DMS53 treated with DMSO at 0.1 percent for 48 hours (cell line): ENCODE measurements at regions not wholly inside any gene's neighbourhood (a gene's known extent, or its start where the extent isn't known, plus 50 kb on each side); places are given as distances from the start of the nearest gene placed in this dataset.

Experiments used
- DNase-seq: peaks from one replicate; lab custom pipeline; 2025; ENCODE audit not compliant: unreplicated experiment; lab: John Stamatoyannopoulos, UW

GRCh38 chr6:163663575-163663974, 249.1 kb downstream of the QKI start:
- DNase-seq, result no peak

GRCh38 chr6:163662604-163663225, 248.2 kb downstream of the QKI start:
- DNase-seq, result no peak

DNA sequence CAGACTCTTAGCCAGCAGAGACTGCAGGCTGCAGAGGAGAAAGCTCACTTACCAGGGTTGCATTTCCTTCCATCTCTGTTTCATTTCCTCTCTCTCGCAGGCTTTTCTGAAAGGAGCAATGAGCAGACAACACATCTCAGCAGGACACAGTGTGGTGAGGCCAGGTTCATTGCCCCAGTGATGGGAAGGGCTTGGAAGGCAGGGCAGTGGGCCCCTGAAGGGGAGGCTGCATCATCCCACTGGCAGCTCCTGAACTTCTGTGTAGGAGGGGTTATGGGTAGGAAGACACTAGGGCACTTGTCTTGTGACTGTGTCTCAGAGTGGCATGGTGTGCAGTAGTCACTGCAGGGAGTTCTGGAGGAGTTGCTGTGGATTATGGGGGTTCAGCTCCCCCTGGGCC, 246.8 kb downstream of the QKI start:
- no peak for DNase-seq

- no peak for DNase-seq
Observed at GRCh38 chr6:163659803-163660202, 245.3 kb downstream of the QKI start.

- DNase-seq, result no peak
Observed at GRCh38 chr6:163655217-163656121, 241.0 kb downstream of the QKI start.

DNA sequence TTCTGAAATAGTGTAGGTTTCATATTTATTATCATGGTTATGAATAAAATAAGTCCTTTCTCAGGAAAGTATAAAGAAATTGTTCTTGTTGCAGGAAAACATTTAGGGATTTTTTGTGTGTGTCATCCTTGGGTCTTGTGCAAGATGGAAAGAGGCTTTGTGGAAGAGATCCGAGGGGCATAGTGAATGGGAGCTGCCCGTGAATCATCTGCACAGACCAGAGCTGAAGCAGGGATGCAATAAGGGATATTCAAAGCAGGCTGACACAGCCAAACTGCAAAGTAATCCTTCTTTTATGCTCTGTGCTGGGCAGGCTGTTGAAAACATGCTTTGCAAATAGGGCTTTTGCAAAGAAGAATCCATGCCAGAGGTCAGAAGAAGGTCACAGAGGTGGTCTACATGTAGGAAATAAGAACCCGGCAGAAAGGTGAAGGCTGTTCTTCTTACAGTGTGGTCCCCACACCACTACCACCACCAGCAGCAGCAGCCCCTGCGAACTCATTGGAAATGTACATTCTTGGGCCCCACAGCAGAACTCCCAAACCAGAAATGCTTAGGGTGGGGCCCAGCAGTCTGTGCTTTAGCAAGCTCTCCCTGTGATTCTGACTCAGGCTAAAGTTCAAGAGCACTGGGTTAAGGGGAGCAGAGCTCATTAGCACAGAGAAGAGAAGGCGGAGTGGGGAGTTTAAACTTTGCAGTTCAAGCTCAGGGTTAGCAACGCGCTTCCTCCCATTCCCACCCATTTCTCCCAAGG, 237.6 kb downstream of the QKI start:
- DNase-seq, result no peak

- DNase-seq, result no peak
Observed at GRCh38 chr6:163651426-163651825, 236.9 kb downstream of the QKI start.

- DNase-seq, result no peak
Observed at GRCh38 chr6:163648868-163649267, 234.3 kb downstream of the QKI start.

GRCh38 chr6:163647624-163648023, 233.1 kb downstream of the QKI start:
- no peak for DNase-seq

DNA sequence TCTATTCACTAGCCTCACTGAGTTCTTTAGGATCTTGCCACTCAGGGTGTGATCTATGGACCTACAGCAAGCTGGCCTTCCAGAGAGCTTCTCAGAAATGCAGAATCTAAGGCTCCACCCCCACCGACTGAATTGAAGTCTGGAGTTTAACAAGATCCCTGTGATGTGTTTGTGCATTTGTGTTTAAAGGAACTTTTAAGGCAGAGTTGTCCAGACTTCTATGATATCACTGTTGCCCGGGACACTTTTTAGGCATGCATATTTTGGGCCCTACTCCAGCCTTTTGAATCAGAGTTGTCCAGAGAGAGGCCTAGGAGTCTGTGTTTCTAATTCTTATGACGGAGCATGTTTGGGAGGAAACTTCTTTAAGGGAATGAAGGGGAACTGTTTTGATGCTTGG, 232.3 kb downstream of the QKI start:
- DNase-seq, result no peak

DNA sequence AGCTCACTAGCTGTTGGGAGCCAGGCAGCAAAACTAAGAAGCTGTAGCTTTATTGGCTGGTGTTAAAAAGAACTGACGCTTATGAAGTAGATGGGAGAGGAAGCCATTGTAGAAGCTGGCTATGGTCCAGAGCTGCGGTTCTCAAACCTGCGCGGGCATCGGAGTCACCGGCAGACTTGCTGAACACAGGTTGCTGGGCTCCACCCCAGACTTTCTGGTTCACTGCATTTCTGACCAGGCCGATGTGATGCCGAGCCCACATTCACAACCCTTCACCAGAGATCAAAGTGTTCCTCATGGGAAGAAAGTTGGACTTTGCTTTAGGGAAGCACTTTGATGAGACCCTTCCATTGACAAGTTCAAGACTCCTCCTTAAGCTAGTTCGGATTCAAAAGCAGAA, 231.6 kb downstream of the QKI start:
- DNase-seq, result no peak

- DNase-seq, result no peak
Observed at GRCh38 chr6:163645560-163645959, 231.0 kb downstream of the QKI start.

- no peak for DNase-seq
Observed at GRCh38 chr6:163643866-163644265, 229.3 kb downstream of the QKI start.

DNA sequence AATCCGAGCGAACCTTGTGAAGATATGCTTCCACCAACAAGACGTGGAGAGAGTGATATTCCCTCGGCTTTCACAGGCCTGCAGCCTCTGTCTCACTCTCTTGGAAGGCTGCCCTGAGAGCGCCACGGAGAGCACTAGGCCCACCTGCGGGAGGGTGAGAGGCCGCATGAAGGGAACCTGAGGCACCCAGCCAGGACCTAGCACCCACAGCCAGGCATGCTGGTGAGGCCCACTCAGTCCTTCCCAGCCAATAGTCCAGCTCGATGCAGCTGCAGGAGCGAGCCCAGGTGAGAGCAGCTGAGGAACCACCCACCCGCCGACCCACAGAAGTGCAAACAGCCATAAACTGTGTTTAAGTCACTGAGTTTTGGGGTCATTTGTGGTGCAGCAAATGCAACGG, 227.2 kb downstream of the QKI start:
- DNase-seq, result no peak

DNA sequence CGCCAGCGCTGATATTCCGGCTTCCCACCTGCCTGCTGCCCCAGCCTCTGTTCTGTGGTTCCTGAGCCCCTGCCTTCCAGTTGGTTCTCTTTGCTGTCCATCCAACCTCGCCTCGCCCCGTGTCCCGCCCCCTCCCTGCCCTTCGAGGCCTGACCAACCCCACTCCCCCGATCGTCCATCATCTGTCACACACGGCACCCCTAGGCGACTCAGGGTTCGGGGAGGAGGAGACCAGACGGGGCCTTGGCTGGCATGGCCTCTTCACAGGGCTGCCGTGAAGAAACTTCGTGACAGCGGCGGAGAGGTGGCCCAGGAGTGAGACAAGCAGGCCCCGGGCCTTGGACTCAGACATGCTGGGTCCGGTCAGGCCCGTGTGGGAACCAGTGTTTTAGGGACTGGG, 226.1 kb downstream of the QKI start:
- DNase-seq, result no peak

DNA sequence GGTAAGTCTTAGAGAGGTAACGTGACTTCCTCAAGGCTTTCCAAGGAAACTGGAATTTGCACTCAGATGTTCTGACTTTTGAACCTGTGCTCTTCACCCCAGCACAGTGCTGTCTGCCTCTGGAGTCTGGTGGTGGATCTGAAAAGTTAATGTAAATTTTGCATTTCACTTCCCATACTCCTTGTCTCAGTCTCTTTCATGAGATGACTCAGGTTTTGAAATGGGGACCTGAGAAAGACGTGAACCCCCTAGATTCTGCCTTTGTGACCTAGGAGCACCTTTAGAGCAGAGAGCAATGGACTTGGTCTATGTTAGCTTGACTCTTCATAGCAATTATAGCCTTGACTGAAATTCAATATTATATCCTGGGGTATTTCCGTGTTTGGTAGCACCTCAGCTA, 223.0 kb downstream of the QKI start:
- no peak for DNase-seq

DNA sequence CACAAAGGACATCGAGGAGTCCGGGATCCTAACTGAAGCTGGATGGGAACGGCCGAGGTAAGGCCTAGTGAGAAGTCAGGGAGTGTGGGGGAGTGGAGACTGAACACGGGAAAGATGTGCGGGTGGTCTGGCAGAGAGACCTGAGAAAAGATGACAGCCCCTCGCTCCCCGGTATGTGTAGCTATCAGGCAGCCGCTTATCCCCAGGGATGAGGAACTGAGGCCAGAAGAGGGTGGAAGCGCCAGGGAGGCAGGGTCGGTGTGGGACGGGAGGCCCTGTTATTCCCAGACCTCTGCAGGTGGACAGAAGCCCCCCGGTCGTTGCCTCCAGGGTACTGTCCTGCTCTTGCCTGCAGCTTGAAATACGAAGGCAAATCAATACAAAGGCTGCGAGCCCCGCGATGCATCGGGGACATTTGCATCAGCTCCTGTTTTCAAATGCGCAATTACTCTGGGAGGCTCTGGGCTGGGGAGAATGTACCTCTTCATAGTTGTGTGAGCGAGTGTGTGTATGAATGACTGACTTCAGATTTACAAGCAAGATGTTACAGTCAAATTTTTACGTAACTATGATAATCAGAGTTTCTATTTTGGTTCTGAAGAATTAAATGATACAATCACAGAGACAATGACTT, 221.3 kb downstream of the QKI start:
- DNase-seq, result no peak

DNA sequence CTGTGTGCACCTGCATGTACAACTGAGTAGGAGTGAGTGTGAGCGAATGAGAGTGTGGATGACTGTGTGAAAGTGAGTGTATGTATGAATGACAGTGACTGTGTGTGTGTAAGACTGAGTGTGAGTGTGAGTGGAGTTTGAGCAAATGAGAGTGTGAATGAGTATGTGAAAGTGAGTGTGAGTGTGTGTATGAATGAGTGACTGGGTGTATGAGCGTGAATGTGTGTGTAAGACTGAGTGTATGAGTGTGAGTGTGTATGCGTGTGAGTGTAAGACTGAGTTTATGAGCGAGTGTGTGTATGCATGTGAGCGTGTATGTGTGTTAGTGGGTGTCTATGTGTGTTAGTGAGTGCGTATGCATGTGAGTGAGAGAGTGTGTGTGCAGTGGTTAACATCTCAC, 220.8 kb downstream of the QKI start:
- no peak for DNase-seq

DNA sequence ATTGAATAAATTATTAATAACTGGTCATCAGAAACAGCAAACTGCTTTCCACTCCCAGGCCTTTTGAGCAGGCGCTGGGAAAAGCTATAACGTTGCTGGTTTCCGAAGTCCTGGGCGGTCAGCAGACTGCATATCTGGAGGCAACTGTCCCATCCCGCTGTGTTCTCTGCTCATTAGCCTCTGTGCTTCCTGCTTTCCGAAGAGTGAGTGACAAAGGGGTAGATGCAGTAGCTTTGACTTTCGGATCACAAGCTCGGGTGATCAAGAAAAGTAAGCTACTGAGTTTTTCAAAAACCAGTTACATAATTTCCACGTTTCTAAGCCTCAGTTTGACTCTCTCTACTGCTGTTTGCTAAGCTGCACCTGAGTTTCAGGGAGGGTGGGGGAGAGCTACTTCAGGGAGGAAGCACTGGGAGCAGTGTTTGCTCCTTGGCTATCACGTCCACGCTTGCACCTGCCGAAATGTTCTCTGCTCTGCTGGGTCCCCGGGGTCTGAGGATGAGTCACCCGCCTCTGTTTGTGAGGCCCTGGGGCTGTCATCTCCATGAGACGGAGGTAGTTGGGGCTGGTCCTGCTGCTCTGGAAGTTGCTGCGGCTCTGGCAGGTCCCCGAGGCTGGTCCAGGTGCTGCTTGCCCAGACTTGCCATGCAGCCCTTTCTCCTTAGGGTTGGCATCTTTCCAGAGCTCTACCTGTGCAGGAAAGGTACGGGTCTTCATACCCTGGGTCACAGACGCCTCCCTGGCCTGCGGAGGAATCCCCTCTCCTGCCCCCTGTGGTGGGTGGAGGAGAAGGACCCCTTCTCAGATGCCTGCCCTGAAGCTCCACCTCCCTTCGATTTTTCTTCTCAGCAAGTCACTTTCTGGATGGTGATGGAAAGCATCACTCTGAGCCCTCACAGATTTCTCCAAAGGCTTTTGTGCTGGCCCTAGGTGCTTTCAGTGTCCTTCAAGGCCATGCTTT, 220.0 kb downstream of the QKI start:
- DNase-seq, result peak; percentile 70

- DNase-seq, result no peak
Observed at GRCh38 chr6:163630991-163631390, 216.5 kb downstream of the QKI start.
